ENCODE measurements at regions not wholly inside any gene's neighbourhood (a gene's known extent, or its start where the extent isn't known, plus 50 kb on each side); places are given as distances from the start of the nearest gene placed in this dataset.

- ATAC-seq: no peak
- H3K4me1 ChIP-seq (ENCODE audit: control insufficient read depth, insufficient read depth, low read length): no peaks in the 10 kb centered on the region
- H2AFZ ChIP-seq (ENCODE audit: control insufficient read depth, low read depth, low read length): no peak overlapping the region
- no peak for FAIRE-seq
- no TSS peak for BruUV-seq (replicated peaks)
- 26% methylated on average over 9 of the region's 9 CpGs for WGBS (ENCODE audit: insufficient coverage, insufficient replicate concordance, low lambda C conversion rate, missing lambda C conversion rate)
- H3K27ac ChIP-seq (ENCODE audit: control insufficient read depth, insufficient read depth): no peak overlapping the region
- ChIA-PET POLR2A (no interaction called here), SMC1A (ENCODE audit: uncharacterized antibody, unreplicated experiment) (interaction anchor here (1.0 kb wide), 1 partner anchor 14 kb away, joined by 3 read pairs; no protein-coding TSS in a partner anchor), CTCF (no interaction called here), RAD21 (ENCODE audit: unreplicated experiment) (no interaction called here)
- intact Hi-C loops (cut with micrococcal nuclease; ENCODE audit: unreplicated experiment) (loop anchor here (10.0 kb wide), 1 partner anchor 279 kb away; no protein-coding TSS in a partner anchor), in situ Hi-C loops (cut with MboI) (no loop called here)
- no peaks in the 10 kb centered on the region for H3K27me3 ChIP-seq (replicated peaks in 1 of 2; ENCODE audit: control insufficient read depth in 2 of 2, insufficient read depth in 2 of 2, low read length in 1 of 2)
- H4K20me1 ChIP-seq (ENCODE audit: control insufficient read depth, insufficient read depth): no peaks in the 10 kb centered on the region
- TF ChIP-seq SMAD5 (IDR thresholded peaks at IDR 0.05; ENCODE audit: low read depth) (no peak), NFXL1 (IDR thresholded peaks at IDR 0.05; ENCODE audit: borderline replicate concordance) (no peak), HDAC2 (IDR thresholded peaks at IDR 0.05) (no peak), BACH1 (IDR thresholded peaks at IDR 0.05; ENCODE audit: borderline replicate concordance) (no peak), BCL11A (IDR thresholded peaks at IDR 0.05; ENCODE audit: low read depth, low read length) (no peak), NR2C2 (IDR thresholded peaks at IDR 0.05; ENCODE audit: borderline replicate concordance, control insufficient read depth, insufficient read length, low read depth) (no peak)
- no peak overlapping the region for H3K4me2 ChIP-seq (ENCODE audit: control insufficient read depth, insufficient read depth)
- H3K79me2 ChIP-seq (ENCODE audit: control insufficient read depth, insufficient read depth, low read length): no peaks in the 10 kb centered on the region
- no peaks in the 10 kb centered on the region for H3K9me3 ChIP-seq (replicated peaks; ENCODE audit: control insufficient read depth, insufficient read depth, low read length)
- H3K36me3 ChIP-seq (ENCODE audit: control insufficient read depth in 2 of 2, insufficient read depth in 2 of 2, low read length in 1 of 2): no peaks in the 10 kb centered on the region
- no peak overlapping the region for H3K9ac ChIP-seq (ENCODE audit: control insufficient read depth, insufficient read depth, low read length)
- DNase-seq (ENCODE audit: low read depth, low spot score): no peak
- H3K4me3 ChIP-seq: no peak overlapping the region
Measured at GRCh38 chr4:81743731-81744435, 272.2 kb upstream of the RASGEF1B start.

GRCh38 chr4:81740487-81740886 is 268.8 kb upstream of the RASGEF1B start:
- CTCF ChIA-PET: no interaction called here
- ATAC-seq: no peak
- SMC1A ChIA-PET (ENCODE audit: uncharacterized antibody, unreplicated experiment): no interaction called here

More at GRCh38 chr4:81740487-81740886, 268.8 kb upstream of the RASGEF1B start:
- in situ Hi-C loops (cut with MboI): no loop called here
- no peaks in the 10 kb centered on the region for H3K4me1 ChIP-seq (ENCODE audit: control insufficient read depth, insufficient read depth, low read length)
- no peak overlapping the region for H3K4me2 ChIP-seq (ENCODE audit: control insufficient read depth, insufficient read depth)
- BruUV-seq (replicated peaks): no TSS peak
- H2AFZ ChIP-seq (ENCODE audit: control insufficient read depth, low read depth, low read length): no peak overlapping the region
- H3K79me2 ChIP-seq (ENCODE audit: control insufficient read depth, insufficient read depth, low read length): no peaks in the 10 kb centered on the region
- TF ChIP-seq ESRRA (IDR thresholded peaks at IDR 0.05; ENCODE audit: low read length): no peak
- no peak for TF ChIP-seq YBX1 (IDR thresholded peaks at IDR 0.05)
- no peak for TF ChIP-seq SMAD5 (IDR thresholded peaks at IDR 0.05; ENCODE audit: low read depth)
- TF ChIP-seq MEF2B (IDR thresholded peaks at IDR 0.05; ENCODE audit: partially characterized antibody, poor library complexity, severe bottlenecking): no peak
- TF ChIP-seq POLR2A (IDR thresholded peaks at IDR 0.05; ENCODE audit: low read depth, low read length): no peak
- TF ChIP-seq BRCA1 (IDR thresholded peaks at IDR 0.05; ENCODE audit: low read depth, low read length): no peak
- TF ChIP-seq RUNX3 (IDR thresholded peaks at IDR 0.05; ENCODE audit: low read length): no peak
- no peak for TF ChIP-seq POU2F2 (IDR thresholded peaks at IDR 0.05; ENCODE audit: borderline replicate concordance, low read depth, low read length)
- TF ChIP-seq EZH2 (IDR thresholded peaks at IDR 0.05; ENCODE audit: borderline replicate concordance, control insufficient read depth, low read depth, low read length): no peak
- TF ChIP-seq SRF (IDR thresholded peaks at IDR 0.05; ENCODE audit: low read depth in 2 of 2, low read length in 2 of 2): no peak
- no peak for TF ChIP-seq SMAD1 (IDR thresholded peaks at IDR 0.05; ENCODE audit: low read depth, partially characterized antibody)
- TF ChIP-seq ZNF24 (IDR thresholded peaks at IDR 0.05): no peak
- no peak for TF ChIP-seq CEBPZ (IDR thresholded peaks at IDR 0.05; ENCODE audit: low read depth, low read length)
- no peak overlapping the region for H3K4me3 ChIP-seq
- H3K27me3 ChIP-seq (replicated peaks in 1 of 2; ENCODE audit: control insufficient read depth in 2 of 2, insufficient read depth in 2 of 2, low read length in 1 of 2): no peaks in the 10 kb centered on the region
- no peaks in the 10 kb centered on the region for H3K9me3 ChIP-seq (replicated peaks; ENCODE audit: control insufficient read depth, insufficient read depth, low read length)
- DNase-seq (ENCODE audit: low read depth, low spot score): no peak
- H3K36me3 ChIP-seq (ENCODE audit: control insufficient read depth in 2 of 2, insufficient read depth in 2 of 2, low read length in 1 of 2): no peaks in the 10 kb centered on the region
- H3K27ac ChIP-seq (ENCODE audit: control insufficient read depth, insufficient read depth): no peak overlapping the region
- no peak for FAIRE-seq
- intact Hi-C loops (cut with micrococcal nuclease; ENCODE audit: unreplicated experiment): loop anchor here (10.0 kb wide), 1 partner anchor 276 kb away; no protein-coding TSS in a partner anchor
- no peaks in the 10 kb centered on the region for H4K20me1 ChIP-seq (ENCODE audit: control insufficient read depth, insufficient read depth)
- ChIA-PET RAD21 (ENCODE audit: unreplicated experiment) (no interaction called here), POLR2A (no interaction called here)
- no peak overlapping the region for H3K9ac ChIP-seq (ENCODE audit: control insufficient read depth, insufficient read depth, low read length)

All from GM12878 (cell line).